ENCODE measurements at regions not wholly inside any gene's neighbourhood (a gene's known extent, or its start where the extent isn't known, plus 50 kb on each side); places are given as distances from the start of the nearest gene placed in this dataset.
A peak's percentile ranks its signal among the peaks of the same experiment; 100 is the strongest.

DNA sequence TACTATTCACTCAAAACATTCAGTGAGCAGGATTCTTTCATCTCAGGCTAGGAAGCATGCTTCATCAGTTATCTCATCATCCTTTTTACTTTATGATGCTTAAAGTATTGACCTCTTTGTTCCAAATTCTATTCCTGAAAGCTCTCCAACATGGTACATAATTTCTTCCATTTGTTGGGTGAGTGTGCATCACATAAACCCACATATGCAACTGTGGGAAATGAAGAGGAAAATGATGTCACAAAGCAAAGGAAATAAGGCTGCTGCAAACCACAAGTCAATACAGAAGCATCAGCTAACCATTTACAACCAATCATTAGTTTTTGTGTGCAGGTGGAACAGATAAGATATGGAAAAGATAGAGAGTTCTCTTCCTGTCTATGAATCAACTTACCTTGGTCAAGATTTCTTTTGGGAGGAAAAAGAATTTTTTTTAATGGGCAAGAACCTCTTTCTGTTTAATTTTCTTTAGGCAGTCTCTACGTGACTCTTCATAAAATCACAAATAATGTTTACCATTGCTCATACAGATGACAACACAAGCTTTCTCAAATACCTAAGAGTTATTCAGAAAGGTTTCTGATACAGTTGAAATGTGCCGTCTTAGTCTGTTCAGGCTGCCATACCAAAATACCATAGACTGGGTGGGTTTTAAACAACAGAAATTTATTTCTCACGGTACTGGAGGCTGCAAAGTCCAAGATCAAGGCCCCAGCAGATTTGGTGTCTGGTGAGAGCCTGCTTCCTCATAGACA is 259.9 kb downstream of the ADGRG6 start:
- no peak for DNase-seq (ENCODE audit: low spot score)

DNA sequence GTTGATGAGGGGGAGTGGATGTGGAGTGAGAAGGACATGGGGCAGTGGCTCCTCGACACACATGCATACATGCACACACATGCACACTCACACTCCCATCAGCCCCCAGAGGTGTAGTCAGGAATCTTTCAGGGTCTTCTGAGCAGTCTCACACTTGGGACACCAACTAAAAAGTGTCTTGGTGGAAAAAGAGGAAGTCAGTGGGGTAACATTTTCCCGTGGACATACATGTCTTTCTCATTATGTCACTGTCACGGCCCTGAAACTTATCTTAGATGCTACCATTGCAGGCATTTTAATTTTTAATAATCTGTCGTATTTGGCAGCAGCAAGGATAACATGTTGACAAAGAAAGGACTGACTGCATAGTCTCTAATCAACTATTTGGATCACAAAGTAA is 261.1 kb downstream of the ADGRG6 start:
- no peak for DNase-seq (ENCODE audit: low spot score)

DNA sequence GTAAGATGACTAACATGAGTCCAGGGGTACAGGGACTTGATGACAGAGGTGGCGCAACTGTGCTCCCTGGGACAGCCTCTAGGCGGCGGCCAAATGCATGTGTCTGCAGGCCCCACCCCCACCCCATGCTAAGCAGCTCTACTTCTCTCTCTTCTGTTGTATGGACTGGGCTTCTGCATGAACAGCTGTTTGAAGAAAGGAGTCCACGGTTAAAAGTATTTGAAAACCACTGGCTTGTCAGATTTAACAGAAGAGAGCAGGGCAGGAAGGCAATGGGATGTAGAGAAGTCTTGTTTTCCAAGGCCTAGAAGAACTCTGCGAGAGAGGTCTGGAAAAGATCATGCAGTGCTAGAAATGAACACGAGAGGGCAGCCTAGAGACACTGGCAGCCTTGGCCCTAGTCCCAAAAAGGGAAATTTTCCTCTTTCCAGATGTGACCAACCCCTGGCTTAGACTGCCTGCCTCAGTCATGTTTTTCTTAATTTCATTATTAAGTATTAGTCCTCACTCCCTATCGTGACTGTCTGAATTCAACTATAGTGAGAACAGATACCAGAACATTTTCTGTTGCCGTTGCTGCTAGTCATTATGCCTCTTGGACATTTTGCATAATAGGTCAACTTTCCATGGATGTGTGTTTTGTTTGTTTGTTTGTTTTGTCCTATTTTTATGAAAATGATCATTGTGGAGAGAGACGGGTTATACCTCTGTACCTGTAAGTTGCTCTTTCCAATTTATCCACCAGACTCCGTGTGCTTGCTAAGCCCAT is 265.0 kb downstream of the ADGRG6 start:
- DNase-seq (ENCODE audit: low spot score), result peak; percentile 66

DNA sequence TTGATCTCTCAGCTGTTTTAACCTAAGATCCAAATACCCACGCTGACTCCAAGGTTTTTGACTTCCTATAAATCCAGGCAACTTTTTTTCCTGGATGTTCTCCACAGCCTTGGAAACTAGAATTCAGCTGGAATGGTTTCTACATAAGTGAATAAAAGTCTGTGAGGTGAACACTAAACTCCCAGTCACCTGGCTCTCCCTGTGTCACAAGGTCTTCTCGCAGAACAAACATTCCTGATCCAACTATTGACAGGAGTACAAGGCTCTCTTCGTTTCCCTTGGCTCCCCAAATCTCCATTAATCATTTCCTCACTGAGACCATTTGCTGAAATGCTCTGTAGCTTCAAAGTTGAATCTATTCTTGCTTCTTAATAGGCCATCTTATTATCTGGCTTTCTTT is 265.7 kb downstream of the ADGRG6 start:
- no peak for DNase-seq (ENCODE audit: low spot score)

DNA sequence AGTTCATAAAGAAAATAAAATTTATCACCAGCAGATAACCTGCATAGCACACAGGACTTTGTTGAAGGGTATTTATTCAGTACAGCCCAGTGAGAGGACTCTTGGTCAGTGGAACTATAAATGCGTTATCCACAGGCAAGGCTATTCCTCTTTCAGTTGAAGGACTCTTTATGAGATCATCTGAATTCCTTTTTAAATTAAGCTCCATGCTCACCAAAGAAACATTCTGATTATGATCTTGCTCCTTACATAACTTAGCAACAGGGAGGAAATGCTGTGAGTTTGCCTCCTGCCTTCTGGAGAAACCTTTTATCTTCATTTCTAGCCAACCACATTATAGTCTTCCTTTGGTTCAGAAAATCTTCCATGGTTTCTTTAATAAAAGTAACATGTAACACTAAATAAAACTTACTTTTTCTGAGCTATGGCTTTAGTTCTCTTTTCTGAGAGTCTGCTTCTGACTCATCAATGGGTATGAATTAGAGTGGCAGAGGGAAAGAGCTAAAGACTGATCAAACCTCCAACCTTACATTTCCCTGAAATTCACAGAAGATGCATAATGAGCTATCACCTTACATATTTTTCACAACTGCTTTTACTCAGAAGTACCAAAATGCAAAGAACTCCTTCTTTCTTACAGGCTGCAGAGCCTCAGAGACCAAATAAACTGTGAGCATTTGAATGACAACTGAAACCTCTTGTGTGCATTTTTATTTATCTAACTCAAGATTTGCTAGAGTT is 267.2 kb downstream of the ADGRG6 start:
- no peak for DNase-seq (ENCODE audit: low spot score)

DNA sequence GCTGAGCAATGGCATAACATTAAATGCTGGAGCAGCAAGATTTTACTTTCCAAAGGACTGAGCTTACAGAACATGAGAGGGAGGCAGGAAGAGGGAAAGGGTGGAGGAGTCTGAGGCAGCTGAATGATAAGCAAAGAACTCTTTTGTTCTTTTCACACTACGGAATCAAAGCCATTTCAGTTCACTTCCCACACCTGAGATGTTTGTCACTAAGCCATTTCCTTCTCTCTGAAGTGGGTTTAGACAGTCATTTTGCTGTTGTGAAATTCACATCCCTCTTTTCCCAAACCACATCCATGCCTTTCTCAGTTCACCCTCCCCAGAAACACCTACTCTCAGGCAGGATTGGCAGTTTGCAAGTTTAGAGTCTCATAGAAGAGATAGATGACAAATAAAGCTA is 267.9 kb downstream of the ADGRG6 start:
- DNase-seq (ENCODE audit: low spot score), result no peak

DNA sequence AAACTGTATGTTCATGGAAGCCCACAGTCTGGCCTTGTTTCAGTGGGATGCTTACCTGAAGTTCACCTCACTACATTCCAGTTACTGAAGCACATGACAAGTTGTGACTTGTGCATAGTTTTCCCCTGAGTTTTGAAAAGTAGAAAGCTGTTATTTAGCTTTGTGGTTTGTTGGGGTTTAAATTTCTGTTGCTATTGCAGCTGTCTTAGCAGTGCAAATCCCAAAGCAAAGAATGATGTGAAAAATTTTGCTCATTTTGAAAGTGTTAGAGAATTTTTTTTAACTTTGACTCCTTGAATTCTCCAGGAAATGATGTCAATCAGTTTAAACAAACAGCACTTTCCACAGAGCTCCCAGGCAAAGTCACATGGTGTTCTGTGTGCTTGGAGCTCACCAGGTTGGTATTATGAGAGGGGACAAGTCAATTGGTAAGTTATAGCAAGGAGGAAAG is 268.4 kb downstream of the ADGRG6 start:
- no peak for DNase-seq (ENCODE audit: low spot score)

DNA sequence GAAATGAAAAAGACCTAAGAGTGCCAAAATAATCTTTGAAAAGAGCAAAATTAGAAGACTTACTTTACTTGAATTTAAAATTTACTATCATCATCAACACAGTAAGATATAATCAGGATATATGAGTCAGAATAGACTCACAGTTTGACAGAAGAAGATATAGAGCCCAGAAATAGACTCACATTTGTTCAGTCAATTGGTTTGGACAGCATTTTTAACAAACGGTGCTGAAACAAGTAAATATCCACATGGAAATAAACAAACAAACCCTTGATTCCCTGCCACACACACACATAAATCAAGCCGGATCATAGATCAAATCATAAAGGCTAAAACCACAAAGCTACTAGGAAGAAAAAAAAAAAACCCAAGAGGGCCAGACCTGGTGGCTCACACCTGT is 291.1 kb downstream of the ADGRG6 start:
- no peak for DNase-seq (ENCODE audit: low spot score)

DNA sequence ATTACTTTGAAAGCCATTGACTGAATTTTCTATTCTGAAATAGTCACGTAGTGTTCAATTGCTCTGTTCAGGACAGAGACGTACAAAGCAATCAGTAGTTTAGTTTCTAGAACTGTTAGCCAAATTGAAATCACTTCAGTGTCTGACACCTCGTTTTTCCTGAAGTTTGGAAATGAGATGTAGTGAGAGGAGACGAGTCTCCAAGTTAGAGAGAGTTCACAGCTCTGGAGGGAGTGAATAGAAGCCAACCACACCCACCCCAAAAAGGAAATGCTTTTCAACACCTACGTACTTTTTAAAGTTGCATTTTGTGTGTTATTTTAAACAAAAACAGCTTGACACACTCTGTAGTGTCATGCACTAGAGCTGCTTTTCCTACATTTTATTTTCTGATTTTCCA is 296.0 kb downstream of the ADGRG6 start:
- DNase-seq (ENCODE audit: low spot score), result no peak

DNA sequence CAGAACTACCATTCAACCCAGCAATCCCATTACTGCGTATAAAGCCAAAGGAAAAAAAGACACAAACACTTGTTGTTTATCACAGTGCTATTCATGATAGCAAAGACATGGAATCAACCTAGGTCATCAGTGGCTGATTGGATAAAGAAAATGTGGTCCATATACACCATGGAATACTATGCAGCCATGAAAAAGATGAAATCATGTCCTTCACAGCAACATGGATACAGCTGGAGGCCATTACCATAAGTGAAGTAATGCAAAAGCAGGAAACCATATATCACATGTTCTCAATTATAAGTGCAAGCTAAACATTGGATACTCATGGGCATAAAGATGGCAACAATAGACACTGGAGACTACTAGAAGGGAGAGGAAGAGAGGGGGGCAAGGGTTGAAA is 299.6 kb downstream of the ADGRG6 start:
- no peak for DNase-seq (ENCODE audit: low spot score)

DNA sequence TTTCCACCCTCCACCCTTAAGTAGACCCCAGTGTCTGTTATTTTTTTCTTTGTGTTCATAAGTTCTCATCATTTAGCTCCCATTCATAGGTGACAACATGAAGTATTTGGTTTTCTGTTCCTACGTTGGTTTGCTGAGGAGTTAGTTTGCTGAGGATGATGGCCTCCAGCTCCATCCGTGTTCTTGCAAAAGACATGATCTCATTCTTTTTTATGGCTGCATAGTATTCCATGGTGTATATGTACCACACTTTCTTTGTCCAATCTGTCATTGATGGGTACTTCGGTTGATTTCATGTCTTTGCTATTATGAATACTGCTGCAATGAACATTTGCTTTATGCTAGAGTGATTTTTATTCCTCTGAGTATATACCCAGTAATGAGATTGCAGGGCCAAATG is 301.2 kb downstream of the ADGRG6 start:
- DNase-seq (ENCODE audit: low spot score), result no peak

DNA sequence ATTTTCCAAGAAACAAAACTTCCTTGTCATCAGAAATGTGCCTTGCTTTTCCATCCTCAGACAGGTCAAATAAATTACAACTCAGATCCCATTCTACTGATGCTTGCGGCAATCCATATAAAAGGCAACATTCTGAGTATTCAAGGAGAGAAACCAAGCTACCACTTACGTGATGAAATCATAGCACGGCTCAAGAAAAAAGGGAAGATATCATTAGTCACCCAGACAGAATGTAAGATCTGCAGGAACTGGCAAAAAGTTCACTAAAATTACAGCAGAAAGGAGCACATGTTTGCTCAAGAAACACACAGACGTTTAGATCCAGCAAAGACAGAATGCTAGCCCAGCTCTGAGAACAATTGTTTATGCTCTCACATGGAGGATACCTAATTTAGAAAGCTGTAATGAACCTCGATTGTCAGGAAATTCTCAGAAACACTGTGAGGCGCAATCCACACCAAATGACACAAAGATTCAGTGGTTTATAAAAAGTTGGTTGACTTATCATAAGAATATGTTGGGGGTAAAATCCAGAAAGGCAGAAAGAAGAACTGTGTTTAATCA is 304.2 kb downstream of the ADGRG6 start:
- DNase-seq (ENCODE audit: low spot score), result no peak

DNA sequence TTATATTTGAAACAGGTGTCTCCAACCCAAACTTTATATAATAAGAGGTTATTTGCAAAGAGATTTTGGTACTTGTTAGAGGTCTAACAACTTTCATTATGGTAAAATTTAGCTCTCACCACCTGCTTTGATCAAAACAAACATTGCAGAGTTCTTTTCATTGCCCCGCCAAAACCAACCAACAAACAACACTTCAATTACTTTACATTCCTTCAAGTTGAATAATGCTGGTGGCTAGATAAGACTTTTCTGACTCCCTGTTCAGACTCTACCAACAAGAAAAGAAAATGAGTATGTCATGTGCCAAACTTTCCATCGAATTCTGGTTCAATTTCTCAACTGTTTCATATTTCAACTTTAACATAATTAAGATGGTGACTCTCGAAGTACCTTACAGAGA is 311.1 kb downstream of the ADGRG6 start:
- no peak for DNase-seq (ENCODE audit: low spot score)

DNA sequence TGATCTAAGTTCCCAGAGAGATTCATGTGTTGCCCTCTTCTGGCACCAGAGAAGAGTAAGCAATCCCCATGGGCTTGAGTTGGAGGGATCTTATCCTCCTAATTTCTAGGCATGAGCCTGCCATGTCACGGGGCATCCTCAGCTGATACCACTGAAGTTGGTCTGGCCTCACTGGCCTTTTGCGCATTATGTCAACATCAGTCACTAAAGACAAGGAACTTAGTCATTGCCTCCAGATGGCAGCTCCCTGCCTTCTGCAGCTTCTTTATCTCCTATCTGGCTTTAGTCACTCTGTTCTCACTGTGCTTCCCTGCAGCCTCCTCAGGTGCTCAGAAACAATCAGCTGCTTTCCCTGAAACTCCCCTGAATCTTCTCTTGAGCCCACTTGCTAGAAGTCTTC is 312.2 kb downstream of the ADGRG6 start:
- no peak for DNase-seq (ENCODE audit: low spot score)

DNA sequence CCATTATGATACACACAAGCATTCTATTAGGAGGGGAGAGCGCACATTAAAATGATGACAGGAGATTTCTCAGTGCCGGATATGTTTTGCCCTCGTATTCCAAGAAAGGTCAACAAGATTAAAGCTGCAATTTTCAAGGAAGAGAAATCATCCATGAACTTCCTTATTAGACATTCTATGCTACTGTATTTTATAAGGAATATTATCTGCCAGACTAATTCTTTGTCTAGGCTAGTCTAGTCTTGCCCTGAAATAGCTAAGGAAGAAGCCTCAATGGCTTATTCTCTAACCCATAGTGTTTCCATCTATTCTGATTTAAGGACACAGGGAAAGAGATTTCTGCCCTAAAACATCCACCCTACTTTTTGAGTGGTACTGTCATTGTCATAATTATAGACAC is 315.4 kb downstream of the ADGRG6 start:
- DNase-seq (ENCODE audit: low spot score), result no peak

DNA sequence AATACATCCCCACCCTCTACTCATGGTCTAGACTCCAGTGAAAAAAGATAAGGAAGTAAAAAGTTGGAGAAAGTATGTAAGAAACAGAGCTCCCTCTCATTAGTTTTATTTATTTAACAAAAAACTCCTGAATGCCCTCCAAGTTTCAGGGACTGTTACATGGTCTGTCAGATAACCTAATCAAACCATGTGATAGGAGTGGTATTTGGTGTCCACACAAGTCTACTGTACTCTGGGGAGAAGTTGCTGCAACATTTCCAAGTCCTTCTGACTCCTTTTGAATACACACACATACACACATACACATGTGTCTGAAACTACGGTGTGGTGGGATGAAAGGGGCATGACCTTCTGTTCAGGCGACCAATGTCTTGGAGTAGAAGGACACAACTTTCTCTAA is 320.0 kb downstream of the ADGRG6 start:
- DNase-seq (ENCODE audit: low spot score), result no peak

DNA sequence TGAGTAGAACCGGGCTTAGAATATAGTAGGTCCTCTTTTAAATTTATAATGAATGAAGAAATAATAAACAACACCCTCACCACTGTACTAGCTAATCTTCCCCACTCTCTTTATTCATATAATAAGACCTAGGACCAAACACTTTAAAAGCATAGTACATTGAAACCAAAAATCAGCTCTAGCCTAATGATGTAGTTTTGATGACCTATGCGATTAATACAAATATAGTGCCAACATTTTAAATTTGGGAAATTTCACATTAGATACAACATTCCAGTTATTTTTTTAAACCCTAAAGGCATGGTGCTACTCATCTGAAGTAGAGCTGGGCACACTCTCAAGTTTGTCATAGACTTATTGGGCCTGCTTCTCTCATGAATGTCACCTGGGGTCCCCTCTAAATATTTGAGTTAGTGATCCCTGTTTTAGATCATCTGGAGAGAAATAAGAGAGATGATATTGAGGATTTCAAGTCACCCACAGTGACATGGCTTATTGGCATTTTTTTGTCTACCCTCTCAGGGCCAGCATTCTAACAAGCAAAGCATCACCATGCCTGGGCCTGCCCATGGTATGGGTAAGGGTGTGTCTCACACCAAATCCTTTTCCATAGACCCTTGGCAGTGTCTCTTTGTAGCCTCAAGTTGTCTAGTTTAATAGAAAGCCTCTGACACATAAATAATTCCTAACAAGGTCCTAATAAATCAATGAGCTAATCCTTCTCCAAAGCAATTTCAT is 319.8 kb downstream of the HIVEP2 start:
- no peak for DNase-seq (ENCODE audit: low spot score)

DNA sequence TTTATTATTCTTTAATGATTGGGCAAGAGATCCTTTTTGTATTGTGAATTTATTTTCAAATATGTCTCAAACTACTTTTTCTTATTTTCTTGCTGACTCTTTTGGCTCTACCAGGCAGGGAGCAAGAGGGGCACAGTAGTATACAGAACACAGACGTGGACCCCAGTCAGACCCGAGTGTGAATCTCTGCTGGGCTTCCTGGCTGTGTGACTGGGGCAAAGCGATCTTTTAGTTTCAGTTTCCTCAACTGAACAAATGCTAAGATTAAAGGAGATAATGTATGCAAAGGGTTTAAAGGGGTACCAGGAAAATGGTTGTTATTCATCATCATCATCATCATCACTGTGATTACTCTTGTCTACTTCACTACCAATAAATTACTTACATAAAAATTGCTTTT is 317.5 kb downstream of the HIVEP2 start:
- no peak for DNase-seq (ENCODE audit: low spot score)

DNA sequence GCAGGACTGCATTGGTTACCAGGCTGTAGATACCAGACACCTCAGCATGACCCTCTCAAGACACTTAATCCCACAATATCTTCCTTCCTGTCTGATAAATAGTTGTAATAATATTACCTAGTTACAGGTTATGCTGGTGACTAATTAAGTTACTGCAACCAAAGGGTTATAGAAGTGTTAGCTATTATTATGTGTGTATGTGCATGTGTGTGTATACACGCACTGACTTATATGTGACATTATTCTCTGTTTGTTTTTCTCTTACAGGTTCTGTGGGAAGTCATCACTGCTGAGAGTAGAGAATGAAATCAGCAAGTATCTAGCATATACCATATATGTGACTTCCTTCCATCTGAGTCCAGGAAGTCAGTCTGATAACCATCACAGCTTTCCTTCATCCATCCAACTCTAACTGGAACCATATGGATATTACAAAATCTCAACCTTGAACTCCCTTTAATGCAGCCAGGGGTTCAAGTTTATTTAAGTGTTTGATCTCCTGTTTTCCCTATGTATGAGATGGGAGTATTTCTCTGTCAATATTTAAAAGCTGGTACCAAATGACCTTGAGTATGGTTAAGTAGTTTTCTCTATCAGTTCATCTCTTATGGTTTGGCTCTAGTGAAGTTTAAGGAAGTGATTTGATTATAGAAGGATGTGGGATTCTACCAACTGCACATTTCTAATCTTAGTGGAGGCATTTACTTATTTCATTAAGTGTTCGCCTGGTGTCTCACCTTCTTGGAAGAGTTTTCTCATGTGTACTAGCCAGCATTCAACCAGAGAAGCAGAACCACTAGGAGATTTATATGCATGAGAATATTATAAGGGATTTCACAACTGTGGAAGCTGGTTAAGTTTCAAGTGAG is 313.2 kb downstream of the HIVEP2 start:
- DNase-seq (ENCODE audit: low spot score), result no peak

DNA sequence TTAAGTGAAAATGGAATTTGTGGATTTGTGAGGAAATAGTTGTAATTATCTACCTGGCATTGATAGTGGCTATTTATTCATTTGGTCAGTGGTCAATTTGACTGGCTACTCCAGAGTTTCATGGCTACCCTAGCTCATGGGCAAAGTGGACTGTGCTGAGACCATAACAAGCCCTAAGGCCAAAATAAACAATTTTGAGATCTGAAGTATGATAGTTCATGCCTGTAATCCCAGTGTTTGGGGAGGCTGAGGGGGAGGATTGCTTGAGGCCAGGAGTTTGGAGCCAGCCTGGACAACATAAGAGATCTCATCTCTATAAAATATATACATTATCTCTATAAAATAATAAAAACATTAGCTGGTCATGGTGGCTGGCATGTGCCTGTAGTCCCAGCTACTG is 311.7 kb downstream of the HIVEP2 start:
- no peak for DNase-seq (ENCODE audit: low spot score)

DNA sequence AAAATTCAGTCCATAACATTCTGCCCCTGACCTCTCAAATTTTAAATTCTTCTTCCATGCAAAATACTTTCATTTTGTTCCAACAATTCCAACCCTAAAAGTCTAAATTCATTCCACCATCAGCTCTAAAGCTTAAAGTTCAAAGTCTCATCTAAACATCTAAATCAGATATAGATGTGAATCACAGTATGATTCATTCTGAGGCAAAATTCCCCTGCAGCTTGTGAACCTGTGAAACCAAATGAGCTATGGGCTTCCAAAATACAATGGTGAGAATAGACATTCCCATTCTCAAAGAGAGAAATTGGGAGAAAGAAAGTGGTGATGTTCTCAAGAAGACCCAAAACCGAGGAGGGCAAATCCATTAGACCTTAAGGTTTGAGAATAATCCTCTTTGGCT is 309.8 kb downstream of the HIVEP2 start:
- no peak for DNase-seq (ENCODE audit: low spot score)
